NCI-H2107 treated with DMSO at 0.1 percent for 48 hours (cell line): ENCODE measurements at regions not wholly inside any gene's neighbourhood (a gene's known extent, or its start where the extent isn't known, plus 50 kb on each side); places are given as distances from the start of the nearest gene placed in this dataset.
"Not testable (repeated sequence)": the region's sequence is repeated elsewhere in the genome, so short reads cannot be mapped to it uniquely, and the experiment has no call there.

Experiments
- DNase-seq: peaks from one replicate; lab custom pipeline; 2025; ENCODE audit not compliant: unreplicated experiment; lab: John Stamatoyannopoulos, UW

DNA sequence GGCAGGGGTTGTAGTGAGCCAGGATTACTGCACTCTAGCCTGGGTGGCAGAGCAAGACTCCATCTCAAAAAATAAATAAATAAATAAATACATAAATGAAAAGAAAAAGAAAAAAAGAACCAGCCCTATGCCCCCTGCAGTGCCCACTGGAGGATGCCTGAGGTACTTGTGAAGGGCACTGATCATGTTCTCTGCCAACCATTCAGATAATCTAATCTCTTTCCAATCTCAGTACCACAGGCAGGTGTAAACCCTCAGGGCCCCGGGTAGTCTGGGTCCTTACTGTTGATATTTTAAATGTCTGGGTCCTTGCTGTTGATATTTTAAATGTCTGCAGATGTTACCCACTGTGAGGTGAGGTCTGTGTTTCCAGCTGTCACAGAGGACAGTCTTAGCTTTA is 321.8 kb upstream of the ADCY2 start:
- no peak for DNase-seq

DNA sequence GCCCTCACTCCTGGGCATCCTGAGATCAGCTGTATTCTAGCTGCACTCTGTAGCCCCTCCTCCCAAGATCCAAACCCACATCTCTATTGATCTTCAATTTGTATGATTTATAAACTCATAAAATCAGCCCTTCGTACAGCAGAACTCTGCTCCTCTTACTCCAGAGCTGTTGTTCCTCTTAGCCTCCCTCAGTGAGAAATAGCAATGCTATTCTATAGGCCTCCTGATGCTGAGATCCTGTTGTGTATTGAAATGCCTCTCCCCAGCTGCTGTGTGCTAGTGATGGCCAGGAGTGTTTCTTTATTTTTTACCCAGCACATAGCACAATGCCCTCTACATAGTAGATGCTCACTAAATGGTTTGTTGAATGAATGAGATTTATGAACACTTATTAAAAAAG is 320.5 kb upstream of the ADCY2 start:
- DNase-seq, result no peak

DNA sequence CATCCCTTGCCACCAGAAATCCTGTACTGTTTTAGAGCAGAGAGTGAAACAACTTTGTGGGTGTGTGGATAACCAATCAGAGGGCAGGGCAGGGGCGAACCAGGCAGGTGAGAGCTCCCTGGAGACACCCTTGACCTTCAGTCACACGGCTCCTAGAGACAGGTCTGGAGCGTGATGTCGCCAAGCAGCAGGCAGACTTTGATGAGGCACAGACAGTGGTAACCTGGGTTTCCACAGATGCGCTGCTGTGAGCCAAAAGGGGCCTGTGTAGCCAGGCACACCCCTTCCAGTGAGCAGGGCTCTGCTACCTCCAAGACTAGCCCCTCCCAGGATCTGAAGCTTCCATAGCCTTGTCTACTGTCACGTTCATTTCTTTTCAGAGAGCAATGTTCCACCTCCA is 317.8 kb upstream of the ADCY2 start:
- DNase-seq, result no peak

DNA sequence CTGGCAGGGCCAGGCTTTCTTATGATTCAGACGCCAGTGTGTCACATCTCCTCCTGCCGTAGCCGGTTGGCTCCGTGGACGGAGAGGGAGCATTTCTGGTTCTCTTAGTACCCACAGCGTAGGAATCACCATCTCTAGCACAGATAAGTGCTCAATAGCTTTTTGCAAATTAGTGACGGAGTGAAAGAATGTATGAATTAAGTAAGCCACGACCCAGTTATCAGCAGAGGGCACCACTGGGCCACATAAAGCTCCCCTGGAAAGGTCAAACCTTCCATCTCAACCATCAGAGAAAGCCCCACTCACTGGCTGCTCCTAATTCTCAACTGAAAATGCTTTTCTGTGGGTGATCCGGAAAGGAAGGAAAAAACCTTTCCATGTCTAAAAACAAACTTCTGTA is 317.0 kb upstream of the ADCY2 start:
- no peak for DNase-seq

DNA sequence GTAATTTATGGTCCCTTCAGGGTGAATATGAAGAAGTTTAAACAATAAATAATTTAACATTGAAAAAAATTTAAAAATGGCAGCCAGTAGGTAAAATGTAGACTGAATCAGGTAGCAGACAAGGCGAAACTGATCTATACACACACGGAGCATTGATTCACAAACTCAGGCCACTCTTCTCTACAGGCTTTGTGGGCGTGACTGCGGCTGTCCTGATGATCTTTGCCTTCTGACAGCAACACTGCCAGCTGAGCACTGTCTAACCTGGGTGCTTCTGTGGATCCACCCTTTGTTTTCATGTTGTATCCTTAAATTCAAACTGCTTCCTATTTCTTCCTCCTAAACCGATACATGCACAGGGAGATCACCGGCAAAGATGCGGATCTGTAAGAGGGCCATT is 315.4 kb upstream of the ADCY2 start:
- no peak for DNase-seq

DNA sequence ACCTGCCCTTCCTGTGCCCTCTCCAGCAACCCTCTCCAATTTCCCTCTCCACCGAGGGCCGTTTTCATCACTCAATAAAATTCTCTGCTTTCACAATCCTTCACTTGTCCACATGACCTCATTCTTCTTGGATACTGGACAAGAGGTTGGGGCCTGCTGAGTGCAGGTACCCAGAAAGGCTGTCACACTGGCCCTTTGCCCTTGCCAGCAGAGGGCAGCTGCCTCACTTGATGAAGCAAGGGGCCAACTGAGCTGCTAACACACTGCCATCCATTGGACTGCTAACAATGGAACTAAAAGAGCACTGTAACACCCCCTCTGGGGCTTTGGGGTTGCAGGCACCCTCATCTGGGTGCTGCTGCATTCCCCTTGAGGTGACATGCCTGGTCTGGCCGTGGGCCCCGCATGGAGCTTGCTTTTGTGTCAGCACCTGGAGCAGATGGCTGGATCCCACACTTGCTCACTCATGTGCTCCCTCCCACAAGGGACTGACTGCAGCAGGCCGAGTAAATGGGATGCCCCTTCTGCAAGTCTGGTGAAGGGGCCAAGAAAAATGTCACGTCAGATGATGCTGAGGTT is 308.1 kb upstream of the ADCY2 start:
- no peak for DNase-seq

DNA sequence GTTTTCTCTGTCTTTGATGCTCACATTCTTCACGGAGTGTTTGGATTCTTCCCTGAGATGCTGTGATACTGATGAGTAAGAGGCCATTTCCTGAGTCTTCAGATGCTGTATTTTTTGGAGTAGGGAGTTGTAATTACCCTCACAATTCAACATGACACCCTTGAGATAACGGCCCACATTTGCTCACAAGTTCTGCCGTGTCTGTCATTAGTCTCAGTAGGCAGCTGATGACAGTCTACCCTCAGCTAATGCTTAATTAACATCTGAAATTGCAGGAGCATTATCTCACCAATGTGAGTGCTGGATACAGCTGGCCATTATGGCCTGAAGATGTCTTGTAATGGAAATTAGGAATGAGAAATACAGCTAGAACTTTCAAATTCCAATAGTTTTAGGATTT is 307.1 kb upstream of the ADCY2 start:
- DNase-seq, result no peak

DNA sequence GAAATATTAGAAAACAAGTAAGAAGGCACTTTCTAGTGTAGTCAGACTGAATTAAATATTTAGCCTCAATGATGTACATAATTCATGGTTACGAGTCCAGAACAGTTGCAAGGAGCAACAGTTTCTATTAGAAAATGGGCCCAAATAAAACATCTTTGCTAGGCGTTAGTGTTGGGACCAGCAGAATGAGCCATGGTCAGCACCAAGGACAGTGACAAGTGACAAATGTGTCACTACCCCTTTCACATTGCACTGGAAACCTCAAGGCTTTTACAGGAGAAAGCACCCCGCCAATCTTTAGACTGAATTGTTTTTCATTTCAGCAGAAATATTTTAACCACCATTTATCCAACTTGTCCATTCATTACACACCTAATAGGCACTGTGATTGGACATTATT is 301.3 kb upstream of the ADCY2 start:
- DNase-seq, result no peak

DNA sequence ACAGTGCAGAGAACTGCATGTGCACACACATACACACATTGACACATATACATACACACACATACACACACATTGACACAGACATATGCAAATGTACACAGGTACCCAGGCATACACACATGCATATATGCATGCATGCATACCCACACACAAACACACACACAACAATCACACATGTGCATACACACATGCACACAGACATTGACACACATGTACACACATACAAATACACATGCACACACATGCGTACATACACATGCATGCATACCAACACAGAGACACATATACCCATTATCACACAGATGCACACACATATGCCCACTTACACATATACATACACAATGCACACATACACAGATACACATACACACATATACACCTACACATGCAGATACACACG is 299.6 kb upstream of the ADCY2 start:
- no peak for DNase-seq

DNA sequence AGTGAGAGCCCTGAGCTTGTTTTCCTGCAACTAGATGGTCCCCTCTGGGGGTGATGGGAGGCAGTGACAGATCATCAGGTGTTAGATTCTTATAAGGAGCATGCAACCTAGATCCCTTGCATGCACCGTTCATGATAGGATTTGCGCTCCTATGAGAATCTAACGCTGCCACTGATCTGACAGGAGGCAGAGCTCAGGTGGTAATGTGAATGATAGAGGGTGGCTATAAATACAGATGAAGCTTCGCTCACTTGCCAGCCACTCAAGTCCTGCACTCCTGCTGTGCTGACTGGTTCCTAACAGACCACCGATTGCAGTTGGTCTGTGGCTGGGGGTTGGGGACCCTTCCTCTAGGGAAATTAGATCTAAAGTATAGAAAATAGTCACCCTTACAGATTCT is 290.6 kb upstream of the ADCY2 start:
- no peak for DNase-seq

DNA sequence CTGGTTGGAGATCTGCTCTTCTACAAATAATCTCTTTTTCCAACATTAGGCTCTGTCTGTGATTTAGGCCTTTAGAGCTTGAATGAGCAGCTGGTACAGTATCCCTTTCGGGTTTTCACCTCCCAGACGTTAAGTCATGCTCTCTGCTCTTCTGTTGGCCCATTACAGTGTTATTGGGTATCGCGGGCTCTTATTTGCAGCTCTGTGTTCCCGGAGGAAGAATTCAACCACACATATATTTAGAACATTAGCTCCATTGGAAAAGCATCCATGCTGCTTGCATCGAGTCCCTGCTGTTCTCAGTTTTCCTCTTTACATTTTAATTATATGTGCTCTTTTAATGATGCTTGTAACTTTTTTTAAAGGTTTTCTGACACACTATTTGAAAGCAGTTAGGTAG is 278.0 kb upstream of the ADCY2 start:
- DNase-seq, result no peak

DNA sequence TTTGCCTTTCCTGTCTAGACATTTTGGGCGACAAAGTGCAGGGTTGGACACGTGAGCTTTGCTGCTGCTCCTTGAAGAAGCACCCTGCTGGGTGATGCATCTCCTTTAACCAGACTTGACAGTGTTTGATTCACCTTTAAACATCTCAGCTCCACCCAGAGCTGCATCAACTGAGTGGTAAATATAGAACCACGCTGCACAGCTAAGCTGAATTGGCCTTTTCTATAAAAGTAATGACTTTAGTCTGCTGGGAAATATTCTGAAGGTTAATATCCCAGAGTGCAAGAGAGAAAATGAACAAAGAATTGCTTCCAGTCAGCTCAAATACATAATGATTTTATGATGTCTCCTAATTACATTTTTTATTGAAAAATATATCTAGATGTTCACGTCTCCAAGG is 264.3 kb upstream of the ADCY2 start:
- no peak for DNase-seq

DNA sequence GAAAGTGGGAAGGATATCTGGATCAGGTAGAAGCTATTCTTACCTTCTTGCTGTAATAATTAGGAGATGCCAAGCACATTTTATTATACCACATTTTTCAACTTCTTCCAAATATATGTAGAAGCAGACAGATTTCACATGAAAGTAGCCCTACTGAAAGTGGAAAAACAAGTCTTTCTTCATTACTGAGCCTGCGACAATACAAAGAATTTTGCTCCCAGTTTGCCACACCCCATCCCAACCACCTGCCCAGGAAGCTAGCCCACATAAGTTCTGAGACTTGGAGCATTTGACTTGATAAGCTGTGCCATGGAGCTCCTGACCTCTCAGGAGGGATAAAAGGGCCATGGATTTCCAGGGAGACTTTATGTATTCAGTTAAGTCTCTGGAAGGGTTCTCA is 249.1 kb upstream of the ADCY2 start:
- DNase-seq, result no peak

DNA sequence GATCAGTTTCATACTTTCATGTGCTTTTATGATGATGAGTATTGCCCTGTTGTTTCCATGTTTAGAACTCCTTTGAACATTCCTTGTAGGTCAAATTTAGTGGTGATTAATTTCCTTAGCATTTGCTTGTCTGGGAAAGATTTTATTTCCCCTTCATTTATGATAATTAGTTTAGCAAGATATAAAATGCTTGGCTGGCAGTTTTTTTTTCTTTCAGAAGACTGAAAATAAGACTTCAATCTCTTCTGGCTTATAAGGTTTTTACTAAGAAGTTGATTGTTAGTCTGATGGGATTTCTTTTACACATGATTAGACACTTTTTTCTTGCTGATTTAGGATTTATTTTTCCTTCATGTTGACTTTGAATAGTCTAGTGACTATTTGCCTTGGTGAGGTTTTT is 238.9 kb upstream of the ADCY2 start:
- no peak for DNase-seq

DNA sequence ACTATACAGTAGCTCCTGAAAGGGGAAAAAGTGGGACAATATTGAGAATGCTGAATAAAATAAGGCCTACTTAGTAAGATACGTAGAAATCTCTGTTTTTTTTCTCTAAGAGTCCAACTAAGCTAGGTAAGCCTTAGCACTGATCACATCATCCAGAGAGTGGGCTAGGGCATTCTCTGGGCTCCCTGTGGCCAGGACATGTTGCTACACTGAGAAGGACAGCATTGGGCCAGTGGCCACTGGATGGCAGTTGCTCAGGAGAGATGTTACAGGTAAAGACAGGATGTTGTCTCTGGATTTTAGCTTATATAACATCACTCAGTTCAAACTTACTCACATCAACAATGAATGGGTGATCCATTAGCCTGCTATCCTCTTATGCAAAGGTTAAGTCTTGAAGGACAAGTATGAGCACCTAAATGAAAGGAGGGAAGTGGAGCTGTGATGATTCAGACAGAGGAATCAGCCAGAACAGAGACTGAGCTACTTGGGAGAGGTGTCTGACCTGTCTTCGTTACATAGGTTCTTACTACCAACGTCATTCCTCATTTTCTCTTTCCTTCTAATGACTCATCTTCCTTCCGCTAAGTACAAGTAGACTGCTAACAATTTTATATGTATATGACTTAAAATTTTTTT is 226.6 kb upstream of the ADCY2 start:
- DNase-seq, result no peak

DNA sequence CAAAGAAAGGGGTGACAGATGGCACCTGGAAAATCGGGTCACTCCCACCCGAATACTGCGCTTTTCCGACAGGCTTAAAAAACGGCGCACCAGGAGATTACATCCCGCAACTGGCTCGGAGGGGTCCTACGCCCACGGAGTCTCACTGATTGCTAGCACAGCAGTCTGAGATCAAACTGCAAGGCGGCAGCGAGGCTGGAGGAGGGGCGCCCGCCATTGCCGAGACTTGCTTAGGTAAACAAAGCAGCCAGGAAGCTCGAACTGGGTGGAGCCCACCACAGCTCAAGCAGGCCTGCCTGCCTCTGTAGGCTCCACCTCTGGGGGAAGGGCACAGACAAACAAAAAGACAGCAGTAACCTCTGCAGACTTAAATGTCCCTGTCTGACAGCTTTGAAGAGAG is 225.2 kb upstream of the ADCY2 start:
- DNase-seq, result not testable (repeated sequence)

DNA sequence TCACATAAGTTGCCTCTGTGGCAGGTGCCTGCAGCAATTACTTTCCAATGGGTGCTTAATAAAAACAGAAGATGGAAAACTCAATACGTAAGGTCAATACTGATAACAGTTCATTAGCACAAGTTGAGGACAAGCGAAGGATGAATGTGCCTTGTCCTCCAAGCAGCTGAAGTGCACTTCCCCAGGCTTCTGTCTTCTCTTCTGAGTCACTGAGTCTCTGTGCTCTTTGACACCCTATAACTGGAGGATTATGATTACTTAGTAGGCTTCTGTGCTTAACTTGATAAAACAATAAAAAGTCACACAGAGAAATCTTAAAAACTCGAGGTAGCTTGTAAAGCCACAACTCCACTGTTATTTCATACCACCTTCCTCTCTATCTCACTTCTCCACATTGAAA is 216.6 kb upstream of the ADCY2 start:
- no peak for DNase-seq

DNA sequence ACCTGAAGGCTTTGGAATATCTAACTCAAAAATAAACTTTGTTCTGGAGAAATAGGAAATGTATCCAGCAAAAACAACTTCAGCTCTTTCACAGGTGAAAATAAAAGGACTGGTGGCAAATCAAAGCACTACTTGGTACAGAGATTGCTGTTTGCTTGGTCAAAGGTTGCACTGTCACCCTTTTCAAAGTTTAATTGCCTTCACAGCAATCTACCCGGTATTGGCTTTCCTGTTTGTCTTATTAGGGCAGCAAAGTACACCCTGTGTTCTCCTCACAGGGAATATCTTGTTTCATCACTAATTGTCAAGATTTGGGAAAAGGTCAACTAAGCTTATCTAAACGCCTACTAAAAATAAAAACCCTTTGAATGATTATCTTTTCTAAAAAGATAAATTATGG is 214.1 kb upstream of the ADCY2 start:
- DNase-seq, result peak; percentile 9

DNA sequence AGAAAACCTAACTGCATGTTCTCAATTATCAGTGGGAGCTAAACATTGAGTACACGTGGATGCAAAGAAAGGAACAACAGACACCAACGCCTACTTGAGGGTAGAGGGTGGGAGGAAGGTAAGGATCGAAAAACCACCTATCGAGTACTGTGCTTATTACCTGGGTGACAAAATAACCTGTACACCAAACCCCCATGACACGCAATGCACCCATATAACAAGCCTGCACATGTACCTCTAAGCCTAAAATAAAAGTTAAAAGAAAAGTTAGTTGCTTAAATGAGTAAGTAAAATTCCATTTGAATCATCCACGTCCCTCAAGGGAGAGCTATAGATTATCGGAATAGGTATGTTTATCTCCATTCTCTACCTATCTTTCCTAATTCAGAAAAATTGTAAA is 210.2 kb upstream of the ADCY2 start:
- no peak for DNase-seq

DNA sequence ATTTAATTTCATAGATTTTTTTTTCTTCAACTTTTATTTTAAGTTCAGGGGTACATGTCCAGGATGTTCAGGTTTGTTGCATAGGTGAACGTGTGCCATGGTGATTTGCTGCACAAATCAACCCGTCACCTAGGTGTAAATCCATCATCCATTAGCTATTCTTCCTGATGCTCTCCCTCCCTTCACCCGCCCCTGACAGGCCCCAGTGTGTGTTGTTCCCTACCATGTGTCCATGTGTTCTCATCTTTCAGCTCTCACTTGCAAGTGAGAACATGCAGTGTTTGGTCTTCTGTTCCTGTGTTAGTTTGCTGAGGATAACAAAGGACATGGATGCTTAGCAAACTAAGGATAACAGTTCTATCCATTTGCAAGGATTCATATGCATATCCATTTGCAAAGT is 209.1 kb upstream of the ADCY2 start:
- no peak for DNase-seq

DNA sequence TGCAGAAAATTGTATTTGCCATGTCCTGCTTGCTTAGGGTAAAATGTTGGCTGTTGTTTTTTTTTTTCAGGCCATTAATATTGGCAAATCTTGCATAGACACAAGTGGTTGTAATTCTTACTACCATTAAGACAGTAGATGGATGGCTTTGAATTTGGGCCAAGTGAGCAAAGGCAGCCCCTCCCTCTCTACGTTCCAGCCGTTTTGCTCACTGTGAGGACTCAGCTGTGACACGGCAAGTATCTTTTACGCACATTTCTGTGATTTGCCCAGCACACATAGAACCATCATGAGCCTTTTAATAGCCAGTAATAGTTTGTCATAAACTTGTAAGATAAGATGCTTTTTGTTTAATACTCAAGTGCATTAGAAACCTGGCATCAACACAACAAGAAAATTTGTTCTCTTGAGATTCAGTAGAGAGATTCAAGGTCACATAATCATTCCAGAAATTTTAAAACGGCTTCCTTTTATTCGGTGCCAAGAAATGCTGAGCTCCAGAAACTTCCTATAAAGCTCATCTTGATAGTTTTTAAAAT is 205.2 kb upstream of the ADCY2 start:
- no peak for DNase-seq

DNA sequence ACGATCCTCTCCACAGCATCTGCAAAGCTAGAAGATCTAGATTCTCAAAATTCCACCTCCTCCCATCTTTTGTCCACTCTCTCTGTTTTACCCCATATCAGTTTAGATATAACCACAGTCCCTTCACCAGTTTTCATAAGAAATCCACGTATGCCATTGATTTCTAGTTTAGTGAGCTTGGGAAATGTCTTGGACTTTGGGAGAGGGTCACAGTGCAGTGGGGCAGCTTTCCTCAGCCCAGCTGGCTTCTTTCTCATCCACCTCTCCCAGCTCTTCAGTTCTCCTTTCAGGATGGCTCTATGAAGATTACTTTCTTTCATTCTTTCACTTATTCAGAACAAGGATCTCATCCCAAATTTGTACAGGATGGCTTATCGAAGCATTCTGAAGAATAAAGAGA is 203.9 kb upstream of the ADCY2 start:
- no peak for DNase-seq

DNA sequence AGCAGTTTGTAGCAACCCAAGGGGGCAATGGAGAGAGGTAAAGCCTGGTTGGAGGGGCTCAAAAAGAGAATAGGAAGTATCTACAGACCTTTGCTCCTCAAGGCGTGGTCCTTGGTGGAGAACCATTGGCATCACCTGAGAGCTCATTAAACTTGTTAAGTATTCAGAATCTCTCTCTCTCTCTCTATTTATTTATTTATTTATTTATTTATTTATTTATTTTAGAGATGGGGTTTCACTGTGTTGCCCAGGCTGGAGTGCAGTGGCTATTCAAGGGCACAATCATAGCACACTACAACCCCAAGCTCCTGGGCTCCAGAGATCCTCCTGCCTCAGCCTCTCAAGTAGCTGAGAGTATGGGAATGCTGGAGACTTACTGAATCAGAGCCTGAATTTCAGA is 193.1 kb upstream of the ADCY2 start:
- DNase-seq, result no peak
